Adrenal gland (tissue), 5 donors: ENCODE measurements at regions not wholly inside any gene's neighbourhood (a gene's known extent, or its start where the extent isn't known, plus 50 kb on each side); places are given as distances from the start of the nearest gene placed in this dataset.

Experiments
- POLR2A ChIP-seq, 2 donors: fragments of 450-650 bp; IDR thresholded peaks; one replicate each; pipeline ENCODE4 v1.6.1; 2017; ENCODE audit warnings: antibody characterized with exemption in 2 of 2, mild to moderate bottlenecking in 2 of 2, moderate library complexity in 1 of 2
- TF ChIP-seq, protein P1 (sequence below), 6 experiments: fragments of 450-650 bp in 4 of 6; fragments of 200-600 bp in 2 of 6; sonication (generic) in 1 of 6; IDR thresholded peaks; 1 replicate in 5 of 6; 2 replicates in 1 of 6; pipeline versions ENCODE4 v1.5.1 to v1.8.0; 2016 to 2021; ENCODE audit warnings: antibody characterized with exemption in 6 of 6, mild to moderate bottlenecking in 2 of 6, moderate library complexity in 1 of 6
- donor health status: DM: no; HTN: no; CAD: no.

DNA sequence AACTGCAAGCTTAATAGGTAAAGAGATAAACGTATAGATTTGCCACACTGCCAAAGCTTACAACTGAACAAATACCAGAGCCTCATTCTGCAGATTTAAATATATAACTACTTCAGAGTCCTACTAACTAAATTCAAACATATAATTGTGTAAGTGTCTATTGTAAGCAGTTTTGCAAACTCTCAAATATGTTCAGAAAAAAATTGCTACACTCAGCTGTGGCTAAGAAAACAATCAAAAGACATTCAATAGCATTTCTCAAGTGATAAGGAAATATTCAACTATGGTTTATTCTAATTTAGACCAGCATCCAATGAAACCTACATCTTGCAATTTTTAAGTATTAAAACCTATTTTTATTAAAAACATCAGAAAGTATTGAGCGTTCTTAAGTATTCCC lies 202.4 kb downstream of the KCTD12 start:
- no peak for TF ChIP-seq POLR2A (IDR thresholded peaks at IDR 0.05)
- TF ChIP-seq, protein P1, sequence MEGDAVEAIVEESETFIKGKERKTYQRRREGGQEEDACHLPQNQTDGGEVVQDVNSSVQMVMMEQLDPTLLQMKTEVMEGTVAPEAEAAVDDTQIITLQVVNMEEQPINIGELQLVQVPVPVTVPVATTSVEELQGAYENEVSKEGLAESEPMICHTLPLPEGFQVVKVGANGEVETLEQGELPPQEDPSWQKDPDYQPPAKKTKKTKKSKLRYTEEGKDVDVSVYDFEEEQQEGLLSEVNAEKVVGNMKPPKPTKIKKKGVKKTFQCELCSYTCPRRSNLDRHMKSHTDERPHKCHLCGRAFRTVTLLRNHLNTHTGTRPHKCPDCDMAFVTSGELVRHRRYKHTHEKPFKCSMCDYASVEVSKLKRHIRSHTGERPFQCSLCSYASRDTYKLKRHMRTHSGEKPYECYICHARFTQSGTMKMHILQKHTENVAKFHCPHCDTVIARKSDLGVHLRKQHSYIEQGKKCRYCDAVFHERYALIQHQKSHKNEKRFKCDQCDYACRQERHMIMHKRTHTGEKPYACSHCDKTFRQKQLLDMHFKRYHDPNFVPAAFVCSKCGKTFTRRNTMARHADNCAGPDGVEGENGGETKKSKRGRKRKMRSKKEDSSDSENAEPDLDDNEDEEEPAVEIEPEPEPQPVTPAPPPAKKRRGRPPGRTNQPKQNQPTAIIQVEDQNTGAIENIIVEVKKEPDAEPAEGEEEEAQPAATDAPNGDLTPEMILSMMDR (IDR thresholded peaks at IDR 0.05) = no peak
